ENCODE measurements at regions not wholly inside any gene's neighbourhood (a gene's known extent, or its start where the extent isn't known, plus 50 kb on each side); places are given as distances from the start of the nearest gene placed in this dataset.

DNA sequence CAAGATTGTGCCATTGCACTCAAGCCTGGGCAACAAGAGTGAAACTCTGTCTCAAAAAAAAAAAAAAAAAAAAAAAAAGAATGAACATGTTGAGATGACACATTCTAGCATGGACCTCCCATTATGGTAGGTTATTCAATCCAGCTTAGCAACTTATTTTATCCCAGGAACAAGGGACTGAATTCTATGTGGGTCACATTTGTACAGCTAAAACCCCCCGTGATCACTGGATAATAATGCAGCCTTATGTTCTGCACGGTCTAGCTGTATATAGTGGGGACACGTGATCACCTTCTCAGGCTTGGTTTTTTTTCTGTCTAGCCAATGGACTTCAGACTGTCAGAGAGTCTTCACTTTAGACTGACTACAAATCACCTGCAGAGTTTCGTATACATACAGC lies 115.2 kb upstream of the FRG1 start:
- TF ChIP-seq, protein P1, sequence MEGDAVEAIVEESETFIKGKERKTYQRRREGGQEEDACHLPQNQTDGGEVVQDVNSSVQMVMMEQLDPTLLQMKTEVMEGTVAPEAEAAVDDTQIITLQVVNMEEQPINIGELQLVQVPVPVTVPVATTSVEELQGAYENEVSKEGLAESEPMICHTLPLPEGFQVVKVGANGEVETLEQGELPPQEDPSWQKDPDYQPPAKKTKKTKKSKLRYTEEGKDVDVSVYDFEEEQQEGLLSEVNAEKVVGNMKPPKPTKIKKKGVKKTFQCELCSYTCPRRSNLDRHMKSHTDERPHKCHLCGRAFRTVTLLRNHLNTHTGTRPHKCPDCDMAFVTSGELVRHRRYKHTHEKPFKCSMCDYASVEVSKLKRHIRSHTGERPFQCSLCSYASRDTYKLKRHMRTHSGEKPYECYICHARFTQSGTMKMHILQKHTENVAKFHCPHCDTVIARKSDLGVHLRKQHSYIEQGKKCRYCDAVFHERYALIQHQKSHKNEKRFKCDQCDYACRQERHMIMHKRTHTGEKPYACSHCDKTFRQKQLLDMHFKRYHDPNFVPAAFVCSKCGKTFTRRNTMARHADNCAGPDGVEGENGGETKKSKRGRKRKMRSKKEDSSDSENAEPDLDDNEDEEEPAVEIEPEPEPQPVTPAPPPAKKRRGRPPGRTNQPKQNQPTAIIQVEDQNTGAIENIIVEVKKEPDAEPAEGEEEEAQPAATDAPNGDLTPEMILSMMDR (IDR thresholded peaks at IDR 0.05), result no peak
- TF ChIP-seq POLR2A (IDR thresholded peaks at IDR 0.05) (no peak), POLR2AphosphoS5 (IDR thresholded peaks at IDR 0.05) (no peak)
